T47D (cell line): ENCODE measurements at regions not wholly inside any gene's neighbourhood (a gene's known extent, or its start where the extent isn't known, plus 50 kb on each side); places are given as distances from the start of the nearest gene placed in this dataset.

Source experiments
- DNase-seq, 2 experiments: peaks; one replicate each; pipeline versions ENCODE4 v3.0.0 to v3.0.0-alpha.2; 2011 to 2012; ENCODE audit warnings: low read depth in 1 of 2, low spot score in 1 of 2
- JUND ChIP-seq: IDR thresholded peaks from 2 replicates; pipeline ENCODE4 v1.6.1; 2012; ENCODE audit warnings: low read depth
- in situ Hi-C: cut with HindIII; loops from 2 replicates; pipeline ENCODE4 v1.10.0; 2016; ENCODE audit warnings: low sequenced_read_pairs, low pct_unique_long_range_greater_than_20kb

- no peak for TF ChIP-seq JUND
- peak in 1 of 2 experiments; percentile 4 for DNase-seq
- in situ Hi-C loops = no loop called here
These were observed 2494.9 kb upstream of the PCDH20 start for GRCh38 chr13:63910511-63910910.

GRCh38 chr13:63909726-63910375 is 2494.2 kb upstream of the PCDH20 start:
- TF ChIP-seq JUND = no peak
- DNase-seq = no peak
- in situ Hi-C loops = no loop called here

DNA sequence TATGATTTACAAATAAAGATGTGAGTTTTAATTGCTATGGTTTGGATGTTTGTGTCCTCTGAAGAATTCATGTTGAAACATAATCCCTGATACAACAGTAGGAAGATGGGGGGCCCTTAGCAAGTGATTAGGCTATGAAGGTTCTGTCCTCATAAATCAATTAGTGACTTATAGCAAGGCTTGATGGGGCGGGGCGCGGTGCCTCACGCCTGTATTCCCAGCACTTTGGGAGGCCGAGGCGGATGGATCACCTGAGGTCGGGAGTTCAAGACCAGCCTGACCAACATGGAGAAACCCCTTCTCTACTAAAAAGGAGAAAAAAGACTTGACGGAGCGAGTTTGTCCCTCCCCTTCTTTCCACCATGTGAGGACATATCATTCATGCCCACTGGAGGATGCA is 2486.5 kb upstream of the PCDH20 start:
- DNase-seq = no peak
- TF ChIP-seq JUND = no peak
- in situ Hi-C loops = no loop called here

GRCh38 chr13:63901630-63902029 is 2486.0 kb upstream of the PCDH20 start:
- in situ Hi-C loops = no loop called here
- no peak for TF ChIP-seq JUND
- DNase-seq = no peak

DNA sequence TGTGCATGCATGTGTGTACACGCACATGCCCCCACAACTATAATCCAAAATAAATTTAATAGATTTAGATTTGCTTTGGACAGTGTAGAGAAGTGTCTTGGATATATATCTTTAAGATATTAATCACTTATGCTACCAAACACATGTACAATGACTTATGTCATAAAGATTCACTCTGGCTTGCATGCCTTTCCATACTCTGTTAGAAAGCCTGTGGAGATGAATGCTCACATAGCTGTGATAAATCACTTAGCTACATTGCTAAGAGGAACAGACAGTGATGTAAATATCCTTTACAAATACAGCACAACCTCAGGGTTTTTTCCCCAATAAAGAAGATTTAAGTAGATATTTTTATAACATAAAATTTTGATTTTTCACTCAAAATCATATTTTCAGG is 2484.8 kb upstream of the PCDH20 start:
- in situ Hi-C loops = no loop called here
- DNase-seq = no peak
- no peak for TF ChIP-seq JUND

DNA sequence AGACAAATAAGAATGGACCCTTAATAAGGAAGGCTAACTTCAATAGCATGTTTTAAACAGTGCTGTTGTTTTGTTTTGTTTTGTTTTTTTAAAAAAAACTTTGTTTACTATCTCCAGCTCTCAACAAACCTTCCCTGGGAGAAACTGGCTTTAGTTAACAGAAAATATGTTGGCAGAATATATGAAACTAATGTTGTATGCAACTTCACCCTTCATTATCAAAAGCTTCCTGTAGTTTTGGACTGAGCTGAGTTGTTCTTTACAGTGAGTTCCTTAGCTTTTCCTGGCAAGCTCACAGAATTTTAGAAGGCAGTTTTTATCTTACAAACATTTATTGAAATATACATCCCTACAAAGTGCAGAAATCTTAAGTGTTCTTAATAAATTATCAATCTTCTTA is 2480.7 kb upstream of the PCDH20 start:
- no peak for TF ChIP-seq JUND
- no peak for DNase-seq
- in situ Hi-C loops = no loop called here

DNA sequence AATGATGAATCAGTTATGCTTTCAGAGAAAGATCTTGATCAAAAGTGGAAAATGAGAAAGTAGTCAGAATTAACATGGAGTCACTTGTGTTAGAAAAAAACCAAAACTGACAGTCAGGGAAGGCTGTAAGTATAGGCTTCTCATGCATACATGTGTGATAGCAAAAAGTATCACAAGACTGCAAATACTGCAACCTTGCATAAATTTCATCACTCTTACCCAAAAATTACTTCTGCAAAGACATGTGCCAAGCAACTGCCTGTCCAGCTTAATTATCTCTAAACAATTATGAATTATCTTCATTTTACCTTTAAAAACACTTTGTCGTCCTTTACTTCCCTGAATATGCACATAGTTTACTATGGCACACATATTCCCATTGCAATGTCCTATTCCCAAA is 2466.4 kb upstream of the PCDH20 start:
- no peak for DNase-seq
- TF ChIP-seq JUND = no peak
- in situ Hi-C loops = no loop called here

DNA sequence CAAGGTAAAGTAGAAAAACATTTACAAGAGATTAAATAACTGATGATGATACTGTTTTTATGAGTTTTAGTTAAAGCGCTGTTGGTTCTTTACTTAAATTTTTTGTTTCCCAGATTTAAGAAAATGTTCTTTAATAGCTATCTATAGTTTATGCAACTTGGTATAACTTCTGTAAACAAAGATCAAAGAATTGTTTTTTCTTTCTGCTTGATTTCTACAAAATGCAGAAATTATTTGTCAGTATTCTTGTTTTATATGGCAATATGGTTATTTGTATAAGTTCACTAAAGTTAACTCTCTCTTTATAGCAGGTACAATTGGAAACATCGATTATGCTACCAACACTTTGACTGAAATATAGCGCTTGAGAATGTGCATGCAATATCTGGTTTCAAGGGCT is 2465.1 kb upstream of the PCDH20 start:
- TF ChIP-seq JUND = no peak
- no peak for DNase-seq
- in situ Hi-C loops = no loop called here

DNA sequence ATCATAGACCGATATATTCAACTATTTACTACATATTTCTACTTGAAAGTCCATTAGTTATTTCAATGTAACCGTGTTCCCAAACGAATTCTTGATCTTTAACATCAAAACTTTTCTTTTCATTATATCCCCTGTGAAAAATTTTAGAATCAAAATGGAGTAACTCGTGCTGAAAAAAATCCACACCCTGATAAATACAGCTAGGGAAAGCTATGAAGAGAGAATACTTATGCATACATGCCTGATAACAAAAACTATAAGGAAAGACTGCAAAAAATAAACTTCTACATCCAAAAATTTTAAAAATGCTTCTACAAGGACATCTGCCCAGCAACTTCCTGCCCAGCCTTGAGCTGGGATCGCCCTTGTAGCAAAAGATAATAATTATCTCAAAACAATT is 2458.3 kb upstream of the PCDH20 start:
- no peak for TF ChIP-seq JUND
- DNase-seq = no peak
- in situ Hi-C loops = no loop called here

GRCh38 chr13:63864171-63864902 is 2448.7 kb upstream of the PCDH20 start:
- TF ChIP-seq JUND = no peak
- in situ Hi-C loops = no loop called here
- DNase-seq = no peak

GRCh38 chr13:63855457-63856118 is 2439.9 kb upstream of the PCDH20 start:
- DNase-seq = peak in 1 of 2 experiments; percentile 24
- in situ Hi-C loops = no loop called here
- TF ChIP-seq JUND = no peak

DNA sequence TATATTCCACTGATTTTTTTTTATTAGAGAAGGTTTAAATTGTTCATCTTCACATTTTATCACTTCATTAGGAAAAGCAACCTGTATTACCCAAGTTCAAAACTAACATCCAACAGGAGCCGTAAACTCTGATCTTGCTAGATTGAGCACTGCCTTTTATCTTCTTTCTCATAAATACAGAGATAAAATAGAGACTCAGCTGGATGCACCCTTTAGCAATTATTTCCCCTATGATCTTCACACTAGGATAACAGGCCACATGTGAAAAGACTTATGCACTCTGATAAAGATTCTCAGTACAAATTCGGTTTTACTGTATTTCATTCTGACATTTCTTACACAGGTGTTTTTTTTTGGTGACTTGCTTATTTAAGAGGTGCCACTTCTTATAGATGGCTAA is 2438.2 kb upstream of the PCDH20 start:
- TF ChIP-seq JUND = no peak
- in situ Hi-C loops = no loop called here
- no peak for DNase-seq

DNA sequence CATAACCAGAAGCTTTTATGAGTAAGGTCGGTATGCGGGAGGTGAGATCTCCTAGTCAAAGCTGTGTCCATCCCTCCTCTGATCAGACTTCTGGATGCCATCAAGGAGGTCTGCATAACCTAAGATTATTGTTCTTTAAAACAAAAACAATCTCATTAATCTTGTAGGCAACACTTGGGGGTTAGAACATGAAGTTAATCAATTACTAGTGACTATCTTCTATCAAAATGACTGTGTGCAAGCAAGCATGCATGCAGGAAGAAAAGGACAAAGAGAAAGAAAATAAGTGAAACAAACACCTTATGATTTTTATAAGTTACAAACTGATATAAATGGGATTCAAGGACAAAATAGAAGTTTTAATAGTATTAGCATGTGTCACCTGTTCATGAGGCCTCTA is 2435.9 kb upstream of the PCDH20 start:
- in situ Hi-C loops = no loop called here
- DNase-seq = no peak
- TF ChIP-seq JUND = no peak
